GM10248 (cell line): ENCODE measurements at regions not wholly inside any gene's neighbourhood (a gene's known extent, or its start where the extent isn't known, plus 50 kb on each side); places are given as distances from the start of the nearest gene placed in this dataset.
"Not testable (repeated sequence)": the region's sequence is repeated elsewhere in the genome, so short reads cannot be mapped to it uniquely, and the experiment has no call there.

ENCODE experiments used
- CTCF ChIA-PET: fragments of 300-600 bp; sonication (Branson Sonifier 250); formaldehyde crosslinking; extraction: SDS; loops from one replicate; lab custom pipeline; 2021; ENCODE audit warnings: antibody characterized with exemption; lab: Yijun Ruan, JAX
- POLR2A ChIA-PET: fragments of 350-650 bp; sonication (Branson Sonifier 250); formaldehyde crosslinking; extraction: SDS; loops from one replicate; lab custom pipeline; 2020; ENCODE audit warnings: antibody characterized with exemption; lab: Yijun Ruan, JAX
- DNase-seq: peaks from one replicate; pipeline ENCODE4 v3.0.0; 2012; ENCODE audit errors: extremely low spot score
- TF ChIP-seq, protein P1 (sequence below): IDR thresholded peaks from 2 replicates; pipeline ENCODE4 v1.5.1; 2012; ENCODE audit warnings: mild to moderate bottlenecking, low read depth; ENCODE audit errors: extremely low read depth, missing control alignments, control extremely low read depth

DNA sequence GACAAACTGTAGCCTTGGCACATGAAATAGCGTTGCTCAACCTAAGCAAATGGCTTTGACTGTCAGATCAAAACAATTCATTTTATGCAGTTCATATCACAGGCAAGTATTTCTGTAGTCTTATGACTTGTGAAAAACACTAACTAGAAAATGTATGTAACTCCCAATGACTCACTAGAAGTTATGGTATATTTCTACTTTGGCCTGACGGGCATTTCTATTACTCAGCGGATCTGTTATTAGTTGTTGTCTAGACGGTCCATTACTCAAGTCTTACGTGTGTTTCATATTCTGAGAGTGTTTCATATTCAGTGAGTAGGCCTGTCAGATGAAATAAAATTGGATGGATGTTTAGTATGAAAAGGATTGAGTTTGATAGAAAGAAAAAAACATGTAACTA is 880.9 kb downstream of the PRIM2 start:
- CTCF ChIA-PET = no interaction called here
- TF ChIP-seq, protein P1, sequence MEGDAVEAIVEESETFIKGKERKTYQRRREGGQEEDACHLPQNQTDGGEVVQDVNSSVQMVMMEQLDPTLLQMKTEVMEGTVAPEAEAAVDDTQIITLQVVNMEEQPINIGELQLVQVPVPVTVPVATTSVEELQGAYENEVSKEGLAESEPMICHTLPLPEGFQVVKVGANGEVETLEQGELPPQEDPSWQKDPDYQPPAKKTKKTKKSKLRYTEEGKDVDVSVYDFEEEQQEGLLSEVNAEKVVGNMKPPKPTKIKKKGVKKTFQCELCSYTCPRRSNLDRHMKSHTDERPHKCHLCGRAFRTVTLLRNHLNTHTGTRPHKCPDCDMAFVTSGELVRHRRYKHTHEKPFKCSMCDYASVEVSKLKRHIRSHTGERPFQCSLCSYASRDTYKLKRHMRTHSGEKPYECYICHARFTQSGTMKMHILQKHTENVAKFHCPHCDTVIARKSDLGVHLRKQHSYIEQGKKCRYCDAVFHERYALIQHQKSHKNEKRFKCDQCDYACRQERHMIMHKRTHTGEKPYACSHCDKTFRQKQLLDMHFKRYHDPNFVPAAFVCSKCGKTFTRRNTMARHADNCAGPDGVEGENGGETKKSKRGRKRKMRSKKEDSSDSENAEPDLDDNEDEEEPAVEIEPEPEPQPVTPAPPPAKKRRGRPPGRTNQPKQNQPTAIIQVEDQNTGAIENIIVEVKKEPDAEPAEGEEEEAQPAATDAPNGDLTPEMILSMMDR = no peak
- POLR2A ChIA-PET = no interaction called here

DNA sequence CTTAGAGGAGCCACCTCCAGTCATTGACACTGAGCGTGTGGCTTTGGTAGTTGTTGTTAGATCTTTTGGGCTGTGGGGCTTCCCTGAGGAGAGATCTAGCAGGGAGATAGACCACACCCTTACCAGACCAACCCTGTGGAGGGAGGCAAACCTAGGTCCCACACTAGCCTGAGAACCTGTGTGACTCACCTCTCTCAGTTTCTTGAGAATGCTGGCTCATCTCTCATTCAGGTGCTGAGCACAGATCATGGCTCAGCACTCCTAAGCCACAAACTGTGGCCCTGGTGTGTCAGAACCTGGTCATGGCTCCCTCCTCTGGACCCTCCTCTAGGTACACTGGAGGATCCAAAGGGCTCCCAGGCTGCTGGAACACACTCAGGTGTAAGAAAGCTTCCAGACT is 919.7 kb downstream of the PRIM2 start:
- CTCF ChIA-PET, DNase-seq, POLR2A ChIA-PET: not testable (repeated sequence)

More for the DNA sequence above, 880.9 kb downstream of the PRIM2 start:
- no peak for DNase-seq

GRCh38 chr6:58238421-58238820 is 921.0 kb downstream of the PRIM2 start:
- DNase-seq, CTCF ChIA-PET, POLR2A ChIA-PET: not testable (repeated sequence)

GRCh38 chr6:58257625-58258024 is 940.2 kb downstream of the PRIM2 start:
- POLR2A ChIA-PET, DNase-seq, CTCF ChIA-PET: not testable (repeated sequence)

GRCh38 chr6:58290177-58290576 is 972.7 kb downstream of the PRIM2 start:
- ChIA-PET POLR2A (no interaction called here), CTCF (no interaction called here)
- no peak for DNase-seq
- TF ChIP-seq, protein P1 = no peak

GRCh38 chr6:58291319-58291718 is 973.9 kb downstream of the PRIM2 start:
- POLR2A ChIA-PET, CTCF ChIA-PET: not testable (repeated sequence)

GRCh38 chr6:58307901-58308300 is 990.5 kb downstream of the PRIM2 start:
- POLR2A ChIA-PET, DNase-seq, CTCF ChIA-PET: not testable (repeated sequence)

More at GRCh38 chr6:58291319-58291718, 973.9 kb downstream of the PRIM2 start:
- DNase-seq = not testable (repeated sequence)

DNA sequence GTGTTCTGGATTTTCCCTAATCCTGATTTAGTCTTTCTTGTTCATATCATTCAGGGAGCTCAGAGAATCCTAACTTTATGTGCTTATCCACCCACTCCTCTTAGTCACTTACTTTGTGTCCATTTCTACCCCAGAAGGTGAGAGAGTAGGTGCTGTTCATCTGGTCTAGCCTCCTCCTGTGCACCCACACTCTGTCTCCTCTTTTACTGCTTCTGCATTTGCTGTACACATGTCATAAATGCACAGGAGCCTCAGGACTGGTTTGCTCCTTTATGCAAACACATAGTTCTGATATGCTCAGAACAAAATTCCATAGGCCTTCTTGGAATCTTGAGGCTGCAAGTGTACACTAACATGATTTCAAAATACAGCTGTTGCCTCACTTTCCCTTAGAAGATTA is 1014.7 kb downstream of the PRIM2 start:
- CTCF ChIA-PET = not testable (repeated sequence)

DNA sequence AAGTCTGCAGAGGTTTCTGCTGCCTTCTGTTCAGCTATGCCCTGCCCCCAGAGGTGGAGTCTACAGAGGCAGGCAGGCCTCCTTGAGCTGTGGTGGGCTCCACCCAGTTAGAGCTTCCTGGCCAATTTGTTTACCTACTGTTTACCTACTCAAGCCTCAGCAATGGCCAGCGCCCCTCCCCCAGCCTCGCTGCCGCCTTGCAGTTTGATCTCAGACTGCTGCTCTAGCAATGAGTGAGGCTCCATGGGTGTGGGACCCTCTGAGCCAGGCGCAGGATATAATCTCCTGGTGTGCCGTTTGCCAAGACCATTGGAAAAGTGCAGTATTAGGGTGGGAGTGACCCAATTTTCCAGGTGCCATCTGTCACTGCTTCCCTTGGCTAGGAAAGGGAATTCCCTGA is 1024.9 kb downstream of the PRIM2 start:
- CTCF ChIA-PET, DNase-seq, POLR2A ChIA-PET: not testable (repeated sequence)

More for the DNA sequence above, 1014.7 kb downstream of the PRIM2 start:
- DNase-seq, POLR2A ChIA-PET: not testable (repeated sequence)

DNA sequence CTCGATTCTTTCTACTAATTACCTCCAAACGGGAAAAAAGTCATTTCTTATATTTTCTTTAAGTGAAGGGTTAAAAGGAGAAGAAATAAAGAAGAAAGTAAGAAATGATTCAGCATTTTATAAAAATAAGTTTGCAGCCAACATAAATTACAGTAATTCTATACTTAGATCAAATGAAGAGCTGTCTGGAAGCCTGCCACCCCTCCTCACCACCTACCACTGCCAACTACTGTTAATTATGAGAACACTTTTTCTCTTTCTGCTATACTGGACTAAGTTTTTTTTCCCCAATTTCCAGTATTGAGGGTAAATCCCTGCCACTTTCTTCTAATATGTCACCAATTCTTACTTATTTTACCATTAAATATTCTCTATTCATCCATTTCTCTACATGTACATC is 1030.1 kb downstream of the PRIM2 start:
- CTCF ChIA-PET, DNase-seq, POLR2A ChIA-PET: not testable (repeated sequence)

DNA sequence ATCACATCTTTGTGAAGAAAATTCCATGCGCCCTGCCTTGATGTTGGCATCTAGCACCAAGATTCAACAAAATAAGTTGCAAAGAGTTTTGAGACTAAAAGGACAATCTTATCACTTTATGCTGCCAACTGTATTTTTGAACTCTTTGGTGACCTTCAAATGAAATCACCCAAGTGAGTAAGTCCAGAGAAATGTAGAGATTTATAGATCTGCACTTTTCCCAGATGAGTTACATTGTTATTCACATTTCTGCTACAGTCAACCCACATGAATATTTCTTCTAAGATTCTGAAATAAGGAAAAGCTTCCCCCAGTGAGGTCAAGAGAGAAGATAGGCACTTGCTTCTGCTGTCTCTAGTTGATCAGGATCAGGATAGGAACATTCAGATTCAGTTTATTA is 1034.2 kb downstream of the PRIM2 start:
- CTCF ChIA-PET, POLR2A ChIA-PET, DNase-seq: not testable (repeated sequence)

GRCh38 chr6:58358452-58358851 is 1041.0 kb downstream of the PRIM2 start:
- POLR2A ChIA-PET, CTCF ChIA-PET, DNase-seq: not testable (repeated sequence)

DNA sequence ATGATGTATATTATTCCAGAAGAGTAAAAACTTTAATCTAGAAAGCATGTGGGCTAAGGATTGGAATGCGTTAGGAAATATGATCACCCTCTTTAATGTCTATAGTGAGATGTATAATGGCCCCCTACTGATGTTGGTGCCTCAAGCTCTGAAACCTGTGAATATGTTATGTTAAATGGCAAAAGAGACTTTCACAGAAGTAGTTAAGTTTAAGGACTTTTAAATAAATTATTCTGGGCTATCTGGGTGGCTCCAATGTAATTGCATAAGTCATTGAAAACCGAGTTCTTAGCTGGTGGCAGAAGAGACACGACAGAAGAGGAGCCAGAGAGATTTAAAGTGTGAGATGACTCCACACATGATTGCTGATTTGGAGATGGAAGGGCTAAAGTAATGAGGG is 1048.4 kb downstream of the PRIM2 start:
- DNase-seq, CTCF ChIA-PET: not testable (repeated sequence)

DNA sequence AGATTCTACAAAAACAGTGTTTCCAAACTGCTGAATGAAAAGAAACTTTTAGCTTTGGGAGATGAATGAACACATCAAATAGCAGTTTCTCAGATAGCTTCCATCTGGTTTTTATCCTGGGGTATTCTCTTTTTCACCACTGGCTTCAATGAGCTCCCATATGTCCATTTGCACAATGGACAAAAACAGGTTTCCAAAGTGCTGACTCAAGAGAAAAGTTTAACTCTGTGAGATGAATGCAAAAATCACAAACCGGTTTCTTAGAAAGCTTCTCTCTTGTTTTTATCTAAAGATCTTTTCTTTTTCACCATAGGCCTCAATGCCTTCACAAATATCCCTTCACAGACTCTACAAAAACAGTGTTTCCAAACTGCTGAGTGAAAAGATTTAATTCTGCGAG is 1089.2 kb downstream of the PRIM2 start:
- POLR2A ChIA-PET, DNase-seq: not testable (repeated sequence)
- CTCF ChIA-PET = interaction anchor here (1.0 to 1.1 kb wide), 2 partner anchors 16 to 21 kb away, joined by 3 to 4 read pairs; no protein-coding TSS in a partner anchor

More for the DNA sequence above, 1048.4 kb downstream of the PRIM2 start:
- POLR2A ChIA-PET = not testable (repeated sequence)
